Keratinocyte (primary cell): ENCODE measurements at regions not wholly inside any gene's neighbourhood (a gene's known extent, or its start where the extent isn't known, plus 50 kb on each side); places are given as distances from the start of the nearest gene placed in this dataset.

Experiments used
- CTCF ChIP-seq, 3 experiments: IDR thresholded peaks in 1 of 3; conservative IDR thresholded peaks in 1 of 3; optimal IDR thresholded peaks in 1 of 3; 2 replicates in 2 of 3; 3 replicates in 1 of 3; pipeline versions ENCODE3 to v1.5.1; 2011; ENCODE audit warnings: low read length in 3 of 3, mild to moderate bottlenecking in 3 of 3, moderate library complexity in 2 of 3, control low read depth in 1 of 3, inconsistent platforms in 1 of 3; ENCODE audit not compliant: insufficient read depth in 2 of 3; ENCODE audit errors: extremely low read depth in 1 of 3
- EZH2 ChIP-seq: IDR thresholded peaks from one replicate; pipeline ENCODE4 v1.6.1; 2012; ENCODE audit warnings: inconsistent platforms, mild to moderate bottlenecking, low read length, moderate library complexity

GRCh38 chr18:40576507-40577115 is 1378.4 kb upstream of the PIK3C3 start:
- no peak for TF ChIP-seq CTCF (optimal IDR thresholded peaks at IDR 0.05 in 1 of 3, IDR thresholded peaks at IDR 0.05 in 1 of 3, conservative IDR thresholded peaks at IDR 0.05 in 1 of 3; ENCODE audit: extremely low read depth in 1 of 3, insufficient read depth in 2 of 3, low read length in 3 of 3)
- no peak for TF ChIP-seq EZH2
